ENCODE measurements at regions not wholly inside any gene's neighbourhood (a gene's known extent, or its start where the extent isn't known, plus 50 kb on each side); places are given as distances from the start of the nearest gene placed in this dataset.
"Not testable (repeated sequence)": the region's sequence is repeated elsewhere in the genome, so short reads cannot be mapped to it uniquely, and the experiment has no call there.

GRCh38 chr6:19368511-19368910 lies 468.7 kb upstream of the ID4 start:
- ATAC-seq, result no peak
- Mint-ChIP-seq H3K9me3 (peaks cover 11% of the 10 kb centered on the region), H3K4me3 (no peak overlapping the region), H3K4me1 (ENCODE audit: low read depth) (no peaks in the 10 kb centered on the region), H3K27me3 (ENCODE audit: low read depth) (no peaks in the 10 kb centered on the region), H3K36me3 (ENCODE audit: insufficient read depth) (no peaks in the 10 kb centered on the region)
- DNase-seq, result no peak

DNA sequence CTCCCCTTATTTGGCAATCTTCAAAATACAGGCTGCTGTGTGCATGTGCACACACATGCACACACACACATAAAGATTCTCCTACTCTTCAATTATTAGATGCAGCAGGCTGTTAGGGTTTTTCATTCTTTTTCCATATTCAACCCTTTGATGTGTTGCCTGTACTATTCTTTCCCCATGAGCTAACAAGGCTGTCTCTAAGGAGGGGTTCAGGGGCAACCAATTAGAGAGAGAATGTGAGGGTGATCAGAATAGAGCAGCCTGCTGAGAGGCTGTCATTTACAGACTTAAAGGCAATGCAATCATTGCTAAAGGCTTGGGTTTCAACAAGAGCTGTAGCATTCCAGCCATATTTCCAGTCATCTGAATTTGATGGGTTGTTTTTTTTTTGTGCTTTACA lies 467.4 kb upstream of the ID4 start:
- H3K9me3 Mint-ChIP-seq, result peaks cover 11% of the 10 kb centered on the region
- H3K36me3 Mint-ChIP-seq (ENCODE audit: insufficient read depth), result no peaks in the 10 kb centered on the region
- H3K27me3 Mint-ChIP-seq (ENCODE audit: low read depth), result no peaks in the 10 kb centered on the region
- no peak for DNase-seq
- no peak overlapping the region for H3K4me3 Mint-ChIP-seq
- no peak for ATAC-seq
- H3K4me1 Mint-ChIP-seq (ENCODE audit: low read depth), result no peaks in the 10 kb centered on the region

- H3K9me3 Mint-ChIP-seq, result peaks cover 11% of the 10 kb centered on the region
- H3K36me3 Mint-ChIP-seq (ENCODE audit: insufficient read depth), result no peaks in the 10 kb centered on the region
- no peaks in the 10 kb centered on the region for H3K4me1 Mint-ChIP-seq (ENCODE audit: low read depth)
- ATAC-seq, result no peak
- no peak overlapping the region for H3K4me3 Mint-ChIP-seq
- H3K27me3 Mint-ChIP-seq (ENCODE audit: low read depth), result no peaks in the 10 kb centered on the region
- DNase-seq, result no peak
These were observed 466.3 kb upstream of the ID4 start for GRCh38 chr6:19370831-19371230.

- H3K4me3 Mint-ChIP-seq, result no peak overlapping the region
- peaks cover 3% of the 10 kb centered on the region for H3K9me3 Mint-ChIP-seq
- ATAC-seq, result no peak
- H3K36me3 Mint-ChIP-seq (ENCODE audit: insufficient read depth), result no peaks in the 10 kb centered on the region
- DNase-seq, result no peak
- H3K4me1 Mint-ChIP-seq (ENCODE audit: low read depth), result no peaks in the 10 kb centered on the region
- no peaks in the 10 kb centered on the region for H3K27me3 Mint-ChIP-seq (ENCODE audit: low read depth)
These were observed 461.6 kb upstream of the ID4 start for GRCh38 chr6:19375613-19376012.

- Mint-ChIP-seq H3K27me3 (ENCODE audit: low read depth) (no peaks in the 10 kb centered on the region), H3K36me3 (ENCODE audit: insufficient read depth) (no peaks in the 10 kb centered on the region), H3K4me1 (ENCODE audit: low read depth) (no peaks in the 10 kb centered on the region), H3K4me3 (no peak overlapping the region), H3K9me3 (peaks cover 3% of the 10 kb centered on the region)
- no peak for DNase-seq
- ATAC-seq, result no peak
These were observed 459.4 kb upstream of the ID4 start for GRCh38 chr6:19377722-19378121.

GRCh38 chr6:19380293-19380692 lies 456.9 kb upstream of the ID4 start:
- H3K9me3 Mint-ChIP-seq, result peaks cover 3% of the 10 kb centered on the region
- H3K4me3 Mint-ChIP-seq, result no peak overlapping the region
- DNase-seq (no peak), ATAC-seq (no peak)
- H3K36me3 Mint-ChIP-seq (ENCODE audit: insufficient read depth), result no peaks in the 10 kb centered on the region
- no peaks in the 10 kb centered on the region for H3K4me1 Mint-ChIP-seq (ENCODE audit: low read depth)
- no peaks in the 10 kb centered on the region for H3K27me3 Mint-ChIP-seq (ENCODE audit: low read depth)

- ATAC-seq (no peak), DNase-seq (no peak)
- Mint-ChIP-seq H3K27me3 (ENCODE audit: low read depth) (no peaks in the 10 kb centered on the region), H3K4me3 (no peak overlapping the region), H3K4me1 (ENCODE audit: low read depth) (no peaks in the 10 kb centered on the region), H3K9me3 (peaks cover 3% of the 10 kb centered on the region), H3K36me3 (ENCODE audit: insufficient read depth) (no peaks in the 10 kb centered on the region)
These were observed 454.5 kb upstream of the ID4 start for GRCh38 chr6:19382676-19383075.

- DNase-seq (no peak), ATAC-seq (no peak)
- Mint-ChIP-seq H3K4me3 (no peak overlapping the region), H3K27me3 (ENCODE audit: low read depth) (no peaks in the 10 kb centered on the region), H3K9me3 (peaks cover 9% of the 10 kb centered on the region), H3K36me3 (ENCODE audit: insufficient read depth) (no peaks in the 10 kb centered on the region), H3K4me1 (ENCODE audit: low read depth) (no peaks in the 10 kb centered on the region)
These were observed 445.2 kb upstream of the ID4 start for GRCh38 chr6:19391926-19392325.

DNA sequence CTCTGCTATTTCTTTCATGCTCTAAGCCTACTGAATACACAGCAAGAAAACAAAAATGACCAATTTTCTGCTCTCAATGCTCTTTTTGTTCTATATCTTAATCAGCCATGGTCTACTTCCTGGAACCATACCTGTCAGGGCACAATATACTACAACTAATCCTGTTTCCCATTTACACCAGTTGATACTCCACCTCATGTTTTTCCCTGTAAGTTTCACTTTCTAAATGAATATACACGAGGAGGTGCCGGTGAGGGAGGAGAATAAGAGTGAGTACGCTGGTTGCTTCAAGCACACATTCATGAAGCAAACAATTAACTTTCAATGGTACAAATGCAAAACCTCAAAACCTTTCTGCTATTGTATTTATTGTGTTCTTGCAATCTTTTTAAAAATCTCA lies 443.1 kb upstream of the ID4 start:
- no peak overlapping the region for H3K4me3 Mint-ChIP-seq
- peaks cover 11% of the 10 kb centered on the region for H3K9me3 Mint-ChIP-seq
- ATAC-seq, result no peak
- H3K4me1 Mint-ChIP-seq (ENCODE audit: low read depth), result no peaks in the 10 kb centered on the region
- no peaks in the 10 kb centered on the region for H3K27me3 Mint-ChIP-seq (ENCODE audit: low read depth)
- H3K36me3 Mint-ChIP-seq (ENCODE audit: insufficient read depth), result no peaks in the 10 kb centered on the region
- DNase-seq, result no peak

- DNase-seq, result no peak
- Mint-ChIP-seq H3K36me3 (ENCODE audit: insufficient read depth) (no peaks in the 10 kb centered on the region), H3K4me1 (ENCODE audit: low read depth) (no peaks in the 10 kb centered on the region), H3K4me3 (no peak overlapping the region), H3K27me3 (ENCODE audit: low read depth) (no peaks in the 10 kb centered on the region), H3K9me3 (peaks cover 16% of the 10 kb centered on the region)
- ATAC-seq, result no peak
These were observed 442.5 kb upstream of the ID4 start for GRCh38 chr6:19394687-19395086.

GRCh38 chr6:19395316-19395715 lies 441.9 kb upstream of the ID4 start:
- Mint-ChIP-seq H3K36me3 (ENCODE audit: insufficient read depth) (no peaks in the 10 kb centered on the region), H3K9me3 (peaks cover 18% of the 10 kb centered on the region), H3K4me3 (no peak overlapping the region), H3K4me1 (ENCODE audit: low read depth) (no peaks in the 10 kb centered on the region), H3K27me3 (ENCODE audit: low read depth) (no peaks in the 10 kb centered on the region)
- ATAC-seq (no peak), DNase-seq (no peak)

DNA sequence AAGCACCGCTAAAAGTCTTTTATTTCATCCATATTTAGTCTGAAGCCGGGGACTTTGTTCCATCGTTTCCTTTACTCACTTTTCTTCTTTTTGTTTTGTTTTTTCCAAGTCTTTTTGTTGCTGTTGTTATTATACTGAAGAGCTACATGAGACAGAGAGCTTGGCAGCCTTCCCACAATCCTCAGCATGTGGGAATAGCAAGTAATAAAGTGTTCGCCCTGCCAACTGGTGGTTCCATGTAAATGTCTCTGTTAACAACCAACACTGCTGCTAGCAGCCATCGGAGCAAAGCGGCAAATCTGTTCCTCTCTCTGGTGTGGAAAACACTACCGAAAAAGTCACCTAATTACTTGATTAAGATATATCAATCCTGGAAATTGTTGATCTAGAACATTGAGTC lies 437.8 kb upstream of the ID4 start:
- no peak for DNase-seq
- Mint-ChIP-seq H3K36me3 (ENCODE audit: insufficient read depth) (no peaks in the 10 kb centered on the region), H3K9me3 (peaks cover 22% of the 10 kb centered on the region), H3K4me1 (ENCODE audit: low read depth) (no peaks in the 10 kb centered on the region), H3K4me3 (no peak overlapping the region), H3K27me3 (ENCODE audit: low read depth) (no peaks in the 10 kb centered on the region)
- no peak for ATAC-seq

DNA sequence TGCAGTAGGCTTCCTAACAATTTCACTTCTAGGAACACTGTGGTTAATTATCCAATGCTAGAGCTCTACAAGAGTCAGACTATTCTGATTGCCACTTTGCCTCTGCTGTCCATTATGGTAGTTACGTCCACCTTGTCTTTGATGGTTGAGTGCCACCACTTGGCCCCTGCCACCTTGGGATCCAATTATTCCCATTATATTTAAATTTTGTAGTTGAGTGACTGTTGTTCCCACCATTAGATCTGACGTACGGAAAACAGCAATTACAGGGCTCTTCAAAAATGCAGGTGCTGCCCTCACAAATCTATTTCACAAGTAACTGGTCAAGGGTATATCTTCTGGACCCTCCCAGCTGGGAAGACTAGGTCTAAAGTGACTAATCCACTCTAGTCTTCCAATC lies 432.3 kb upstream of the ID4 start:
- H3K36me3 Mint-ChIP-seq (ENCODE audit: insufficient read depth); ATAC-seq; H3K4me3 Mint-ChIP-seq; H3K4me1 Mint-ChIP-seq (ENCODE audit: low read depth); H3K27me3 Mint-ChIP-seq (ENCODE audit: low read depth); DNase-seq: not testable (repeated sequence)
- peaks cover 31% of the 10 kb centered on the region for H3K9me3 Mint-ChIP-seq

DNA sequence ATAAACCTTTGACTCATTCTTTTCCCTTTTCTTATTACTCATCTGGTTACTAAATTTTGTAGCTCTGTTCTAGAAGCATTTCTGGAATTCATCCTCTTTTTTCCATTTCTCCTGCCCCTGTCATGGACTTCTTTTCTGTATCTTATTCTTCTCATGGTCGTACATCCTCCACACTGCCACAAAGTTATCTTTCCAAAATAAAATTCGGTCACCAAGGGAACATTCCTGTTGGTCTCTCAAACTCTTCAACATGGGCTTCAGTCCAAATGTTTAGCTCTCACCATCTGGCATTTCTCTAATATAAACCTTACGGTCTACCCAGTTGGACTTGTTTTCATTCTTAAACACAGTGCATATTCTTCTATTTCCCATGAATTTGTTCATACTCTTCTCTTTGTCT lies 428.8 kb upstream of the ID4 start:
- Mint-ChIP-seq H3K9me3 (peaks cover 22% of the 10 kb centered on the region), H3K36me3 (ENCODE audit: insufficient read depth) (no peaks in the 10 kb centered on the region), H3K27me3 (ENCODE audit: low read depth) (no peaks in the 10 kb centered on the region), H3K4me3 (no peak overlapping the region), H3K4me1 (ENCODE audit: low read depth) (no peaks in the 10 kb centered on the region)
- ATAC-seq, result no peak
- no peak for DNase-seq

DNA sequence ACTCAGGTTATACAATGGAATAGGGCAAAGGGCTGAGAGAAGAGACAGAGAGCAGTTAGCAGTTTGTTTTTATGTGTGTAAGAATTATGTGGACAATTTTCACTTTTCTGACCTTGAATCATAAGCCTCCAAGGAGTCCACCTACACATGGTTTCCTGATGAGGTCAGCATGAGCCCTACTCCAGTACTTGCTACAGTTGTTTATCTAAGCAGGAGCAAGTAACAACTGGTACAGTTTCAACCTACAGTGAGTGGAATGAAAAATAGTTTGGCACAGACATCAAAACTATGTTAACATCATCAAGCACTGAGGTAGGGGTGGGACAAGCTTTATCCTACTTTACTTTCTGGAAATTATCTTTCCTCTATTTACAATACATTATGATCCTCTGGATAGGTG lies 426.7 kb upstream of the ID4 start:
- ATAC-seq, result no peak
- no peaks in the 10 kb centered on the region for H3K36me3 Mint-ChIP-seq (ENCODE audit: insufficient read depth)
- H3K4me1 Mint-ChIP-seq (ENCODE audit: low read depth), result no peaks in the 10 kb centered on the region

GRCh38 chr6:19413323-19413722 lies 423.8 kb upstream of the ID4 start:
- no peaks in the 10 kb centered on the region for H3K36me3 Mint-ChIP-seq (ENCODE audit: insufficient read depth)
- DNase-seq, result no peak
- no peak overlapping the region for H3K4me3 Mint-ChIP-seq

More for the DNA sequence above, 426.7 kb upstream of the ID4 start:
- peaks cover 15% of the 10 kb centered on the region for H3K9me3 Mint-ChIP-seq
- DNase-seq, result no peak
- no peak overlapping the region for H3K4me3 Mint-ChIP-seq
- H3K27me3 Mint-ChIP-seq (ENCODE audit: low read depth), result no peaks in the 10 kb centered on the region

More at GRCh38 chr6:19413323-19413722, 423.8 kb upstream of the ID4 start:
- H3K27me3 Mint-ChIP-seq (ENCODE audit: low read depth), result no peaks in the 10 kb centered on the region
- ATAC-seq, result no peak
- H3K4me1 Mint-ChIP-seq (ENCODE audit: low read depth), result no peaks in the 10 kb centered on the region
- peaks cover 12% of the 10 kb centered on the region for H3K9me3 Mint-ChIP-seq
